Stimulated activated CD4-positive, alpha-beta T cell treated with anti-CD3 and anti-CD28 coated beads, Interleukin-12 subunit alpha, Interleukin-12 subunit beta, amount 100 ng/mL, for 24 hours (primary cell): ENCODE measurements at regions not wholly inside any gene's neighbourhood (a gene's known extent, or its start where the extent isn't known, plus 50 kb on each side); places are given as distances from the start of the nearest gene placed in this dataset.

Experiments used
- DNase-seq, 2 experiments: peaks; one replicate each; pipeline ENCODE4 v3.0.0-alpha.2; 2020; ENCODE audit warnings: low read depth in 2 of 2

GRCh38 chr13:110097013-110097412 lies 209.9 kb downstream of the COL4A1 start:
- DNase-seq = no peak

GRCh38 chr13:110092831-110093247 lies 214.1 kb downstream of the COL4A1 start:
- DNase-seq = no peak

- DNase-seq = no peak
Measured at GRCh38 chr13:110089815-110090214, 217.1 kb downstream of the COL4A1 start.

GRCh38 chr13:110089100-110089499 lies 217.9 kb downstream of the COL4A1 start:
- no peak for DNase-seq

- DNase-seq = no peak
Measured at GRCh38 chr13:110073982-110074381, 233.0 kb downstream of the COL4A1 start.

- no peak for DNase-seq
Measured at GRCh38 chr13:110070511-110071120, 236.3 kb downstream of the COL4A1 start.

- no peak for DNase-seq
Measured at GRCh38 chr13:110070046-110070445, 236.9 kb downstream of the COL4A1 start.

GRCh38 chr13:110068176-110068473 lies 238.8 kb downstream of the COL4A1 start:
- no peak for DNase-seq

GRCh38 chr13:110067355-110068175 lies 239.4 kb downstream of the COL4A1 start:
- DNase-seq = no peak

GRCh38 chr13:110065780-110066179 lies 241.2 kb downstream of the COL4A1 start:
- DNase-seq = no peak

- DNase-seq = no peak
Measured at GRCh38 chr13:110063490-110064421, 243.2 kb downstream of the COL4A1 start.

GRCh38 chr13:110062777-110063442 lies 244.0 kb downstream of the COL4A1 start:
- DNase-seq = no peak

- DNase-seq = no peak
Measured at GRCh38 chr13:110062077-110062776, 244.7 kb downstream of the COL4A1 start.

- DNase-seq = no peak
Measured at GRCh38 chr13:110061270-110061669, 245.7 kb downstream of the COL4A1 start.

GRCh38 chr13:110057052-110057451 lies 249.9 kb downstream of the COL4A1 start:
- DNase-seq = no peak

GRCh38 chr13:110056640-110057039 lies 250.3 kb downstream of the COL4A1 start:
- DNase-seq = no peak

GRCh38 chr13:110055089-110055488 lies 251.9 kb downstream of the COL4A1 start:
- no peak for DNase-seq

- DNase-seq = no peak
Measured at GRCh38 chr13:110054041-110054440, 252.9 kb downstream of the COL4A1 start.

GRCh38 chr13:110047496-110047895 lies 259.5 kb downstream of the COL4A1 start:
- DNase-seq = no peak

GRCh38 chr13:110046811-110047210 lies 260.1 kb downstream of the COL4A1 start:
- DNase-seq = no peak

GRCh38 chr13:110045919-110046318 lies 259.5 kb upstream of the IRS2 start:
- DNase-seq = no peak
